Lung (tissue), 11 donors: ENCODE measurements at regions not wholly inside any gene's neighbourhood (a gene's known extent, or its start where the extent isn't known, plus 50 kb on each side); places are given as distances from the start of the nearest gene placed in this dataset.

ENCODE experiments used
- ATAC-seq: fragments of 200-7000 bp; cut with Tn5 transposase; one replicate; pipeline ENCODE4 v1.9.1; 2020; ENCODE audit warnings: moderate number of reproducible peaks; ENCODE audit not compliant: insufficient read depth, low FRiP score
- DNase-seq, 3 donors: peaks; one replicate each; pipeline ENCODE4 v3.0.0-alpha.2; 2013 to 2017
- H3K27ac ChIP-seq, 2 donors: one replicate each; pipeline ENCODE4 v1.5.1; 2013; ENCODE audit warnings: mild to moderate bottlenecking in 2 of 2, moderate library complexity in 2 of 2, control low read depth in 1 of 2, inconsistent platforms in 1 of 2, low read depth in 1 of 2, low read length in 1 of 2
- H3K27me3 ChIP-seq, 3 donors: one replicate each; pipeline ENCODE4 v1.5.1; 2013; ENCODE audit warnings: low read length in 2 of 3; ENCODE audit not compliant: control insufficient read depth in 3 of 3, insufficient read depth in 3 of 3
- H3K36me3 ChIP-seq, 4 donors: one replicate each; pipeline ENCODE4 v1.5.1; 2013; ENCODE audit warnings: low read length in 4 of 4, mild to moderate bottlenecking in 1 of 4, moderate library complexity in 1 of 4; ENCODE audit not compliant: control insufficient read depth in 4 of 4, insufficient read depth in 4 of 4
- H3K4me1 ChIP-seq, 5 donors: one replicate each; pipeline ENCODE4 v1.5.1; 2013; ENCODE audit warnings: low read length in 5 of 5, mild to moderate bottlenecking in 2 of 5, moderate library complexity in 1 of 5; ENCODE audit not compliant: control insufficient read depth in 5 of 5, insufficient read depth in 5 of 5
- H3K4me3 ChIP-seq: one replicate; pipeline ENCODE4 v1.5.1; 2013; ENCODE audit warnings: mild to moderate bottlenecking, control low read depth, moderate library complexity
- H3K9ac ChIP-seq, 2 donors: one replicate each; pipeline ENCODE4 v1.5.1; 2013; ENCODE audit warnings: low read length in 2 of 2, control low read depth in 1 of 2; ENCODE audit not compliant: insufficient read depth in 1 of 2
- H3K9me3 ChIP-seq, 4 donors: one replicate each; pipeline ENCODE4 v1.5.1; 2013; ENCODE audit warnings: low read length in 3 of 4, mild to moderate bottlenecking in 1 of 4, moderate library complexity in 1 of 4; ENCODE audit not compliant: control insufficient read depth in 4 of 4, insufficient read depth in 3 of 4
- CTCF ChIP-seq: IDR thresholded peaks from 2 replicates; pipeline ENCODE4 v1.5.1; 2012; ENCODE audit warnings: mild to moderate bottlenecking; ENCODE audit errors: control extremely low read depth, extremely low read depth
- WGBS, 2 donors: extraction: QIAGEN DNeasy Blood & Tissue Kit; methylation state at CpG; one replicate each; pipeline ENCODE4 v1.1.7; 2013; 5-methylcytosine and 5-hydroxymethylcytosine counted together
- donor health status: control.
- donor health status: control.
- donor health status: Bipolar disorder and iron deficiency.
- donor health status: healthy.
- donor health status: DM: yes; HTN: yes; CAD: no.

GRCh38 chr1:201631037-201631436, 92.1 kb downstream of the NAV1 start:
- Histone ChIP-seq H3K36me3 (peaks cover 0 to 6% (median 0%) of the 10 kb centered on the region in 4 donors), H3K9ac (no peak overlapping the region), H3K4me1 (peaks cover 0 to 27% (median 8%) of the 10 kb centered on the region in 5 donors), H3K27me3 (no peaks in the 10 kb centered on the region), H3K27ac (no peak overlapping the region), H3K9me3 (no peaks in the 10 kb centered on the region), H3K4me3 (no peak overlapping the region)
- 92 to 95% methylated on average over 7 of the region's 7 CpGs for WGBS, 2 donors
- DNase-seq (no peak), ATAC-seq (no peak)
- TF ChIP-seq CTCF = no peak

GRCh38 chr1:201632364-201632952, 93.5 kb downstream of the NAV1 start:
- DNase-seq (no peak), ATAC-seq (no peak)
- no peak overlapping the region for H3K27ac ChIP-seq
- H3K4me3 ChIP-seq = no peak overlapping the region
- peaks cover 0 to 29% (median 15%) of the 10 kb centered on the region in 5 donors for H3K4me1 ChIP-seq
- peaks cover 0 to 6% (median 0%) of the 10 kb centered on the region in 4 donors for H3K36me3 ChIP-seq
- H3K27me3 ChIP-seq = no peaks in the 10 kb centered on the region
- WGBS, 2 donors = 74 to 81% methylated on average over 5 of the region's 5 CpGs
- H3K9ac ChIP-seq = no peak overlapping the region
- TF ChIP-seq CTCF = no peak
- H3K9me3 ChIP-seq = no peaks in the 10 kb centered on the region

GRCh38 chr1:201633297-201633696, 94.4 kb downstream of the NAV1 start:
- no peak overlapping the region for H3K4me3 ChIP-seq
- H3K27me3 ChIP-seq = no peaks in the 10 kb centered on the region
- no peaks in the 10 kb centered on the region for H3K9me3 ChIP-seq
- H3K27ac ChIP-seq = no peak overlapping the region
- H3K36me3 ChIP-seq = peaks cover 0 to 6% (median 0%) of the 10 kb centered on the region in 4 donors
- DNase-seq = no peak
- H3K9ac ChIP-seq = no peak overlapping the region
- ATAC-seq = no peak
- 67 to 69% methylated on average over 2 of the region's 2 CpGs for WGBS, 2 donors
- H3K4me1 ChIP-seq = peaks cover 0 to 31% (median 15%) of the 10 kb centered on the region in 5 donors
- TF ChIP-seq CTCF = no peak

- no peaks in the 10 kb centered on the region for H3K27me3 ChIP-seq
- no peak overlapping the region for H3K9ac ChIP-seq
- H3K4me1 ChIP-seq = peaks cover 0 to 32% (median 15%) of the 10 kb centered on the region in 5 donors
- ATAC-seq = no peak
- no peaks in the 10 kb centered on the region for H3K9me3 ChIP-seq
- H3K4me3 ChIP-seq = no peak overlapping the region
- peaks cover 0 to 6% (median 0%) of the 10 kb centered on the region in 4 donors for H3K36me3 ChIP-seq
- DNase-seq = no peak
- H3K27ac ChIP-seq = no peak overlapping the region
- TF ChIP-seq CTCF = no peak
- 56 to 84% methylated on average over 5 of the region's 5 CpGs for WGBS, 2 donors
Observed at GRCh38 chr1:201633811-201634210, 94.9 kb downstream of the NAV1 start.
